GM21717 (cell line): ENCODE measurements at regions not wholly inside any gene's neighbourhood (a gene's known extent, or its start where the extent isn't known, plus 50 kb on each side); places are given as distances from the start of the nearest gene placed in this dataset.
"Not testable (repeated sequence)": the region's sequence is repeated elsewhere in the genome, so short reads cannot be mapped to it uniquely, and the experiment has no call there.

Experiments
- ATAC-seq: cut with Tn5 transposase; IDR thresholded peaks from one replicate; pipeline ENCODE4 v1.9.1; 2021; ENCODE audit warnings: mild to moderate bottlenecking, moderate library complexity; ENCODE audit not compliant: unreplicated experiment

DNA sequence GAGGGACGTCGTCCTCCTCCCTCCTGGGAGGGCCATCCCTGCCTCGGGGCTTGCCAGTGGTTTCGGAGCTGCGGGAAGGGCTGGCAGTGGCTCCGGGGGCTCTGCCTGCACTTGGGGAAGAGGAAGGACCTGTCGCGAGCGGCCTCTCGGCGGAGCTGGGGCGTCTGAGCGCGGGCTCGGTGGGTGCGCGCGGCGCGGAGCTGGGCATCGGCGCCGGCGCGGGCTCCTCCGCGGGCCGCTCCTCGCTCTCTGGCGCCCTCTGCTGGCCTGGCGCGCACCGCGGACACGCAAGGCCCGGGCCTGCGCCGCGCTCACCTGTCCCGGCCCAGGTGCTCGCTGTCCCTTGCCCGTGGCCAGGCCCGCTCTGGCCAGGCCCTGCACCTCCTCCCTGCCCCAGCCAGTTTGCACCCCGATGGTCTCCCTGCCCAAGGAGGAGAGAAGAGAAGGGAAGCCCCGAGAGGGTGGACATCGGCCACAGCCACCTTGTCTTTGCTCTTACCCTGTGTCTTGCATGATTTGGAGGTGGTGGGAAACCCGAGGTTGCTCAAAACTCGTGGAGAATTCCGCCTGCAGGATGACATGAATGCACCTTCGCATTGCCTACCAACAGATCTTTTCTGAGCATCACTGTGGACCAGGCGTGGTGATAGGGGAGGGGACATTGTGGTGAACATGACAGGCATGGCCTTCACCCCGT lies 119.2 kb downstream of the OTOP1 start:
- ATAC-seq = not testable (repeated sequence)

DNA sequence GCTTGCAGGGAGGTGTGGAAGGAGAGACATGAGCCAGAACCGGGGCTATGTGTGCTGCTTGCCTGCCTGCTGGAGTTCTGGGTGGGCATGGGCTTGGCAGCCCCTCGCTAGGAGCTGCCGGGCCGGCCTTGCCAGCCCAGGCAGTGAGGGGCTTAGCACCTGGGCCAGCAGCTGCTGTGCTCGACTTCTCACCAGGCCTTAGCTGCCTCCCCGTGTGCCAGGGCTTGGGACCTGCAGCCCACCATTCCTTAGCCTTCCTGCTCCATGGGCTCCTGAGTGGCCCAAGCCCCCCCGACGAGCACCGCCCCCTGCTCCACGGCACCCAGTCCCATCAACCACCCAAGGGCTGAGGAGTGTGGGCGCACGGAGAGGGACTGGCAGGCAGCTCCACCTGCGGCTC lies 111.3 kb downstream of the OTOP1 start:
- ATAC-seq = not testable (repeated sequence)

GRCh38 chr4:4116901-4117300 lies 109.8 kb downstream of the OTOP1 start:
- not testable (repeated sequence) for ATAC-seq

DNA sequence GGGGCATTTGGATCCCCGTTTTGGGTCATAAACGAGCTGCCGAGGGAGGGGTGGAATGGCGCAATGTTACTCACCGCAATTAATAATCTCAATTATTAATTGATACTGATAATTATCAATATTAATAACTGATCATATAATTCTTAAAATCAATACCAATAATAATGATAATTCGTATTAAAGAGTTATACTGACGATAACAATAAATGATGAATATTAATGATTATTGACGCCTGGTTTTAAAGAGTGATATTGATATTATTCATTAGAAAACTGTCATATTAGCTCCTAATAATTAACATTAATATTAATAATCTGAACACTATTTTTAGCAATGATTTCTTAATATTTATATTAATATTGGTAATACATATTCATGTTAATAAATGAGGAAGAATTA lies 92.4 kb downstream of the OTOP1 start:
- not testable (repeated sequence) for ATAC-seq

DNA sequence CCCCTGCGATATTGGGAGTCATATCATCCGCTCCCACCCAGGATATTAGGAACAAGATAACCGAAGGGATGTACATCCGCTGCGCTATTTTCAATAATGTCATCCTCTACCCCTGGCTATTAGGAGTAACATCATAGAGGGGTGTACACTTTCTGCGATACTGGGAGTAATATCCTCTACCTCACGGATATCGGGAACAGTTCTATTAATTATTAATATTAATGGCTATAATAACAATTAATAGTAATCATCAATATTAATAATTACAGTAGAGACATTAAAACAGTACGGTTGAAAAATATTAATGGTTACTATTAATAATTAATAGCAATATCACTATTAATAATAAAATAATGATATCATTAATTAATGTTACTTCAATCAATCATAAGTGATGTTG lies 90.1 kb downstream of the OTOP1 start:
- not testable (repeated sequence) for ATAC-seq
